ENCODE measurements at regions not wholly inside any gene's neighbourhood (a gene's known extent, or its start where the extent isn't known, plus 50 kb on each side); places are given as distances from the start of the nearest gene placed in this dataset.

- TF ChIP-seq YY1 (IDR thresholded peaks at IDR 0.05; ENCODE audit: insufficient read depth, insufficient read length): no peak
- TF ChIP-seq ZNF274 (IDR thresholded peaks at IDR 0.05; ENCODE audit: low read depth, low read length): no peak
Measured at GRCh38 chrX:7266288-7266687, 118.3 kb upstream of the PUDP start.
